GM12875 (cell line): ENCODE measurements at regions not wholly inside any gene's neighbourhood (a gene's known extent, or its start where the extent isn't known, plus 50 kb on each side); places are given as distances from the start of the nearest gene placed in this dataset.

Experiments
- H3K4me3 ChIP-seq: one replicate; pipeline ENCODE4 v1.5.1; 2011; ENCODE audit warnings: low read depth, low read length, control low read depth
- TF ChIP-seq, protein P1 (sequence below): IDR thresholded peaks from 2 replicates; pipeline ENCODE4 v1.5.1; 2011; ENCODE audit warnings: low read depth, mild to moderate bottlenecking, control low read depth, inconsistent platforms, low read length, moderate library complexity, borderline replicate concordance; ENCODE audit not compliant: insufficient read depth

- TF ChIP-seq, protein P1, sequence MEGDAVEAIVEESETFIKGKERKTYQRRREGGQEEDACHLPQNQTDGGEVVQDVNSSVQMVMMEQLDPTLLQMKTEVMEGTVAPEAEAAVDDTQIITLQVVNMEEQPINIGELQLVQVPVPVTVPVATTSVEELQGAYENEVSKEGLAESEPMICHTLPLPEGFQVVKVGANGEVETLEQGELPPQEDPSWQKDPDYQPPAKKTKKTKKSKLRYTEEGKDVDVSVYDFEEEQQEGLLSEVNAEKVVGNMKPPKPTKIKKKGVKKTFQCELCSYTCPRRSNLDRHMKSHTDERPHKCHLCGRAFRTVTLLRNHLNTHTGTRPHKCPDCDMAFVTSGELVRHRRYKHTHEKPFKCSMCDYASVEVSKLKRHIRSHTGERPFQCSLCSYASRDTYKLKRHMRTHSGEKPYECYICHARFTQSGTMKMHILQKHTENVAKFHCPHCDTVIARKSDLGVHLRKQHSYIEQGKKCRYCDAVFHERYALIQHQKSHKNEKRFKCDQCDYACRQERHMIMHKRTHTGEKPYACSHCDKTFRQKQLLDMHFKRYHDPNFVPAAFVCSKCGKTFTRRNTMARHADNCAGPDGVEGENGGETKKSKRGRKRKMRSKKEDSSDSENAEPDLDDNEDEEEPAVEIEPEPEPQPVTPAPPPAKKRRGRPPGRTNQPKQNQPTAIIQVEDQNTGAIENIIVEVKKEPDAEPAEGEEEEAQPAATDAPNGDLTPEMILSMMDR: no peak
- H3K4me3 ChIP-seq: no peak overlapping the region
Observed at GRCh38 chr1:38310079-38310478, 263.5 kb upstream of the POU3F1 start.

DNA sequence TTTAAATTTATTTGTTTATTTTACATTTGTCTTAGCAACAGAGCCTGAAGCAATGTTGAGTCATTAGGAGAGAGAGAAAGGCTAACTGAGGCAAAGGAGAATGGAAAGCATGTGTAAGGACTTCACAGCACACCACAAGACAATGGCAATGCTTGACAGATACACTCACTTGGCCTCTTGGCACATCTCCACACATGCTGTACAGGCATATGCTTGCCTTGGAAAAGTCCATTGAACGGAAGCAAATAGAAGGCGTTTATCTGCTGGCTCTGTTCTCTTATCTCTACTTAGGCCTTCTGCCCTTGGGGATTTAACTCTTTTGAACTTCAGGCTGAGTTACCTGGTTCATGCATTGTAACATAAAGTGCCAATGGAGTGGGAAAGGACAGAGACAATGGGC is 262.2 kb upstream of the POU3F1 start:
- no peak overlapping the region for H3K4me3 ChIP-seq
- TF ChIP-seq, protein P1: no peak

- H3K4me3 ChIP-seq: no peak overlapping the region
- TF ChIP-seq, protein P1: no peak
Observed at GRCh38 chr1:38305666-38306065, 259.1 kb upstream of the POU3F1 start.

DNA sequence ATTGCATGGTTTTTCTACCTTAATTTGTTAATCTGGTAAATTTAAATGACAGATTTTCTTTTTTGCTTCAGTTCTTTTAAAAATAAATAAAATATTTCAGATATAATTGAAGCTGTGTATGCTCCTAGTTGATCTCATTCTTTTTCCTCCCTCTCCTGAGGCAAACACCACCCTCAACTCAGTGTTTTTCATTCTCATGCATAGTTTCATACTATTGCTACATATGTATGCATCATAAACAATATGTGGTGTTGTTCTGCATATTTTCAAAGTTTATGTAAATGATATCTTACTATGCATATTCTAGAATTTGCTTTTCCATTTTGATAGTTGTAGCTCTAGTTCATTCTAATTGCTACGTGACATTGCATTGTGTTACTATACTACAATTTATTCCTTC is 257.2 kb upstream of the POU3F1 start:
- TF ChIP-seq, protein P1: no peak
- H3K4me3 ChIP-seq: no peak overlapping the region

GRCh38 chr1:38301040-38301439 is 254.4 kb upstream of the POU3F1 start:
- TF ChIP-seq, protein P1: no peak

GRCh38 chr1:38300616-38301015 is 254.0 kb upstream of the POU3F1 start:
- TF ChIP-seq, protein P1: no peak
- H3K4me3 ChIP-seq: no peak overlapping the region

More at GRCh38 chr1:38301040-38301439, 254.4 kb upstream of the POU3F1 start:
- no peak overlapping the region for H3K4me3 ChIP-seq

DNA sequence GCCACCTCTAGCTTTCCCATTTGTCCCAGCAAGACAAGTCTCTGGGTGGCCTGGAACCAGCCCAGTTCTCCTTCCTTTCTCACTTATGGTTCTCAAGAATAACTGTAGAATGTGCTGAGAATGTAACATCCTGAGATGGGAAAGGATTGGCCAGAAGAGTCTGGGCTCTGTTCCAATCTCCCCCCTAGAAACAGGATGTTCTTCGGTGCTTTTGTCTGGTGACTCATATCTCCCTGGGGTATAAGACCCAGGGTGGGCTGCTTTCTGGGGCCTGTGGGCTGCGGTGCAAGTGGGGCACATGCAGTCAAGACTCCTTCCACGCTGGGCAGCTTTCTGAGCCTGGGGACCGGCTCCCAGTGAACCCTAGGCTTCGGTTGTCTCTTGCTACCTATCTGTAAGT is 251.2 kb upstream of the POU3F1 start:
- no peak overlapping the region for H3K4me3 ChIP-seq
- TF ChIP-seq, protein P1: no peak
